Vagina (tissue), 2 donors: ENCODE measurements at regions not wholly inside any gene's neighbourhood (a gene's known extent, or its start where the extent isn't known, plus 50 kb on each side); places are given as distances from the start of the nearest gene placed in this dataset.

ENCODE experiments used
- DNase-seq, 2 donors: peaks; one replicate each; pipeline ENCODE4 v3.0.0-alpha.2; 2017; ENCODE audit errors: extremely low spot score in 2 of 2
- H3K27ac ChIP-seq: fragments of 200-600 bp; sonication (generic); one replicate; pipeline ENCODE4 v1.5.1; 2019
- H3K27me3 ChIP-seq: fragments of 200-600 bp; sonication (generic); one replicate; pipeline ENCODE4 v1.5.1; 2019
- H3K36me3 ChIP-seq, 2 donors: fragments of 200-600 bp; sonication (generic); one replicate each; pipeline ENCODE4 v1.5.1; 2017 to 2019
- H3K4me1 ChIP-seq: fragments of 200-600 bp; sonication (generic); one replicate; pipeline ENCODE4 v1.5.1; 2019
- H3K4me3 ChIP-seq, 2 donors: fragments of 200-600 bp; sonication (generic); 1 replicate in 1 of 2; 2 replicates in 1 of 2; pipeline ENCODE4 v1.5.1; 2016 to 2019
- H3K9me3 ChIP-seq: fragments of 200-600 bp; sonication (generic); one replicate; pipeline ENCODE4 v1.5.1; 2019
- CTCF ChIP-seq, 3 experiments: fragments of 450-650 bp in 2 of 3; fragments of 200-600 bp in 1 of 3; sonication (generic) in 1 of 3; IDR thresholded peaks; one replicate each; pipeline ENCODE4 v1.5.1; 2017 to 2019; ENCODE audit warnings: antibody characterized with exemption in 3 of 3, mild to moderate bottlenecking in 2 of 3, moderate library complexity in 2 of 3
- POLR2A ChIP-seq, 2 donors: fragments of 450-650 bp; IDR thresholded peaks; one replicate each; pipeline ENCODE4 v1.6.1; 2017; ENCODE audit warnings: antibody characterized with exemption in 2 of 2, mild to moderate bottlenecking in 2 of 2, moderate library complexity in 2 of 2
- POLR2AphosphoS5 ChIP-seq, 2 donors: sonication (generic); formaldehyde crosslinking; IDR thresholded peaks; one replicate each; pipeline ENCODE4 v1.9.0; 2017; ENCODE audit warnings: antibody characterized with exemption in 2 of 2, mild to moderate bottlenecking in 2 of 2, low read depth in 1 of 2; ENCODE audit not compliant: insufficient read depth in 1 of 2
- intact Hi-C: fragments of 100-400 bp; cut with DNase I; formaldehyde crosslinking; loops from one replicate; pipeline ENCODE4 v1.15.1; 2023

- no peak for TF ChIP-seq POLR2A (IDR thresholded peaks at IDR 0.05)
- TF ChIP-seq CTCF (IDR thresholded peaks at IDR 0.05), result no peak
- no peak for TF ChIP-seq POLR2AphosphoS5 (IDR thresholded peaks at IDR 0.05; ENCODE audit: insufficient read depth in 1 of 2, low read depth in 1 of 2)
- Histone ChIP-seq H3K4me3 (no peak overlapping the region), H3K9me3 (no peaks in the 10 kb centered on the region), H3K4me1 (no peaks in the 10 kb centered on the region), H3K36me3 (no peaks in the 10 kb centered on the region), H3K27me3 (no peaks in the 10 kb centered on the region), H3K27ac (no peak overlapping the region)
- no peak for DNase-seq
- intact Hi-C loops, result no loop called here
Observed at GRCh38 chr2:7878786-7879482, 802.9 kb upstream of the ID2 start.

- intact Hi-C loops, result no loop called here
- no peaks in the 10 kb centered on the region for H3K9me3 ChIP-seq
- H3K36me3 ChIP-seq, result no peaks in the 10 kb centered on the region
Observed at GRCh38 chr2:7879483-7879835, 802.4 kb upstream of the ID2 start.

GRCh38 chr2:7880126-7880525 lies 801.7 kb upstream of the ID2 start:
- no peaks in the 10 kb centered on the region for H3K27me3 ChIP-seq
- H3K27ac ChIP-seq, result no peak overlapping the region
- H3K4me1 ChIP-seq, result no peaks in the 10 kb centered on the region
- H3K4me3 ChIP-seq, result no peak overlapping the region
- intact Hi-C loops, result no loop called here
- TF ChIP-seq POLR2A (IDR thresholded peaks at IDR 0.05) (no peak), POLR2AphosphoS5 (IDR thresholded peaks at IDR 0.05; ENCODE audit: insufficient read depth in 1 of 2, low read depth in 1 of 2) (no peak), CTCF (IDR thresholded peaks at IDR 0.05) (no peak)
- DNase-seq, result no peak
- H3K36me3 ChIP-seq, result no peaks in the 10 kb centered on the region
- H3K9me3 ChIP-seq, result no peaks in the 10 kb centered on the region

More at GRCh38 chr2:7879483-7879835, 802.4 kb upstream of the ID2 start:
- TF ChIP-seq POLR2A (IDR thresholded peaks at IDR 0.05), result no peak
- TF ChIP-seq POLR2AphosphoS5 (IDR thresholded peaks at IDR 0.05; ENCODE audit: insufficient read depth in 1 of 2, low read depth in 1 of 2), result no peak
- DNase-seq, result no peak
- Histone ChIP-seq H3K4me1 (no peaks in the 10 kb centered on the region), H3K4me3 (no peak overlapping the region), H3K27ac (no peak overlapping the region), H3K27me3 (no peaks in the 10 kb centered on the region)

- no peaks in the 10 kb centered on the region for H3K36me3 ChIP-seq
- H3K4me1 ChIP-seq, result no peaks in the 10 kb centered on the region
- intact Hi-C loops, result no loop called here
- no peak overlapping the region for H3K27ac ChIP-seq
- no peaks in the 10 kb centered on the region for H3K9me3 ChIP-seq
- no peaks in the 10 kb centered on the region for H3K27me3 ChIP-seq
- TF ChIP-seq POLR2A (IDR thresholded peaks at IDR 0.05) (no peak), CTCF (IDR thresholded peaks at IDR 0.05) (no peak), POLR2AphosphoS5 (IDR thresholded peaks at IDR 0.05; ENCODE audit: insufficient read depth in 1 of 2, low read depth in 1 of 2) (no peak)
- no peak overlapping the region for H3K4me3 ChIP-seq
- no peak for DNase-seq
Observed at GRCh38 chr2:7880566-7880965, 801.3 kb upstream of the ID2 start.

GRCh38 chr2:7881063-7881462 lies 800.8 kb upstream of the ID2 start:
- Histone ChIP-seq H3K27ac (no peak overlapping the region), H3K4me3 (no peak overlapping the region), H3K27me3 (no peaks in the 10 kb centered on the region), H3K9me3 (no peaks in the 10 kb centered on the region), H3K36me3 (no peaks in the 10 kb centered on the region), H3K4me1 (no peaks in the 10 kb centered on the region)
- no peak for DNase-seq
- TF ChIP-seq POLR2A (IDR thresholded peaks at IDR 0.05) (no peak), POLR2AphosphoS5 (IDR thresholded peaks at IDR 0.05; ENCODE audit: insufficient read depth in 1 of 2, low read depth in 1 of 2) (no peak), CTCF (IDR thresholded peaks at IDR 0.05) (no peak)
- intact Hi-C loops, result no loop called here
